MM.1S (cell line): ENCODE measurements at regions not wholly inside any gene's neighbourhood (a gene's known extent, or its start where the extent isn't known, plus 50 kb on each side); places are given as distances from the start of the nearest gene placed in this dataset.

ENCODE experiments used
- DNase-seq: peaks from one replicate; pipeline ENCODE4 v3.0.0-alpha.2; 2015
- H2AFZ ChIP-seq: fragments of 300-600 bp; sonication (generic); 2 replicates; pipeline ENCODE4 v1.6.0; 2016; ENCODE audit warnings: antibody characterized with exemption, low read length
- H3F3A ChIP-seq: fragments of 300-600 bp; sonication (generic); 2 replicates; pipeline ENCODE4 v1.6.1; 2016; ENCODE audit warnings: mild to moderate bottlenecking, antibody characterized with exemption, low read length, moderate library complexity, mixed read lengths; ENCODE audit not compliant: insufficient read depth
- H3K27ac ChIP-seq: fragments of 300-600 bp; sonication (generic); 2 replicates; pipeline ENCODE4 v1.5.1; 2016; ENCODE audit warnings: mild to moderate bottlenecking, low read length
- H3K27me3 ChIP-seq: fragments of 300-600 bp; sonication (generic); replicated peaks from 2 replicates; pipeline ENCODE4 v1.6.0; 2016; ENCODE audit warnings: low read length; ENCODE audit not compliant: insufficient read depth
- H3K36me3 ChIP-seq: fragments of 300-600 bp; sonication (generic); replicated peaks from 2 replicates; pipeline ENCODE4 v1.6.1; 2016; ENCODE audit warnings: mild to moderate bottlenecking, low read length, mixed read lengths; ENCODE audit not compliant: insufficient read depth
- H3K4me1 ChIP-seq: fragments of 300-600 bp; sonication (generic); 2 replicates; pipeline ENCODE4 v1.6.1; 2016; ENCODE audit warnings: low read length, mixed read lengths
- H3K4me2 ChIP-seq: fragments of 300-600 bp; sonication (generic); 2 replicates; pipeline ENCODE4 v1.6.0; 2016; ENCODE audit warnings: low read depth, low read length
- H3K4me3 ChIP-seq: fragments of 300-600 bp; sonication (generic); 2 replicates; pipeline ENCODE4 v1.5.1; 2016; ENCODE audit warnings: low read length, mixed read lengths
- H3K79me2 ChIP-seq: fragments of 300-600 bp; sonication (generic); 2 replicates; pipeline ENCODE4 v1.6.1; 2016; ENCODE audit warnings: mixed run types, low read length, mixed read lengths
- H3K9ac ChIP-seq: fragments of 300-600 bp; sonication (generic); 2 replicates; pipeline ENCODE4 v1.6.1; 2016; ENCODE audit warnings: low read length, mixed read lengths
- H3K9me2 ChIP-seq: fragments of 300-600 bp; sonication (generic); replicated peaks from 2 replicates; pipeline ENCODE4 v1.6.1; 2016; ENCODE audit warnings: mild to moderate bottlenecking, low read length, mixed read lengths; ENCODE audit not compliant: insufficient read depth
- H3K9me3 ChIP-seq: fragments of 300-600 bp; sonication (generic); replicated peaks from 2 replicates; pipeline ENCODE4 v1.6.1; 2016; ENCODE audit warnings: mild to moderate bottlenecking, low read length, mixed read lengths; ENCODE audit not compliant: insufficient read depth
- H4K20me1 ChIP-seq: fragments of 300-600 bp; sonication (generic); 2 replicates; pipeline ENCODE4 v1.6.1; 2016; ENCODE audit warnings: mild to moderate bottlenecking, low read length, moderate library complexity, mixed read lengths; ENCODE audit not compliant: insufficient read depth
- EZH2 ChIP-seq: fragments of 300-600 bp; sonication (generic); optimal IDR thresholded peaks from 2 replicates; pipeline ENCODE3; 2017; ENCODE audit warnings: low read depth, mild to moderate bottlenecking, antibody characterized with exemption, low read length, mixed read lengths
- EZH2phosphoT487 ChIP-seq: fragments of 300-600 bp; sonication (generic); IDR thresholded peaks from 2 replicates; pipeline ENCODE4 v1.6.1; 2018; ENCODE audit warnings: antibody characterized with exemption, low read length
- TF ChIP-seq, protein P1 (sequence below): fragments of 300-600 bp; sonication (generic); IDR thresholded peaks from 2 replicates; pipeline ENCODE4 v1.5.1; 2016; ENCODE audit warnings: antibody characterized with exemption, low read length, mixed read lengths

DNA sequence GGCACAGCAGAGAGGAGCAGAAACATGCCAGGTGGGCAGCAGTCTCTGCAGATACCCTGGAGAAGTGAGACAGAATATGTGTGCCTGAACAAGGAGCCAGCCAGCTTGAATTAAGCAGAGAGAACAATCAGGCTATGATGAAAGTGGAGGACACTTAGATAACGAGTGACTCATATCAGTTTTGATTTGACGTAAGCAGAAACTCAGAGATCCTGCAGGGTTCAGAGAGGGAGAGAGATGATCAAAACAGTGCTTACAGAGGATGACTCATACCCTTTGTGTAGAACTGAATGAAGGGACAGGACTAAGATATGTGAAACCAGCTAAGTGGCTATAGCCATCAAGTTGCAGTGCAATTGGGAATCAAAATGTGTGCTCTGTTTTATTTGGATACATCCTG lies 300.7 kb downstream of the TENT5A start:
- no peaks in the 10 kb centered on the region for H3K36me3 ChIP-seq
- H3K9me3 ChIP-seq, result no peaks in the 10 kb centered on the region
- no peaks in the 10 kb centered on the region for H3K9me2 ChIP-seq
- no peak overlapping the region for H3K4me3 ChIP-seq
- H3K9ac ChIP-seq, result no peak overlapping the region
- H4K20me1 ChIP-seq, result no peaks in the 10 kb centered on the region
- H3K4me1 ChIP-seq, result no peaks in the 10 kb centered on the region
- no peak overlapping the region for H3K4me2 ChIP-seq
- H3K79me2 ChIP-seq, result no peaks in the 10 kb centered on the region
- H2AFZ ChIP-seq, result no peak overlapping the region
- H3K27me3 ChIP-seq, result no peaks in the 10 kb centered on the region
- DNase-seq, result no peak
- TF ChIP-seq, protein P1, sequence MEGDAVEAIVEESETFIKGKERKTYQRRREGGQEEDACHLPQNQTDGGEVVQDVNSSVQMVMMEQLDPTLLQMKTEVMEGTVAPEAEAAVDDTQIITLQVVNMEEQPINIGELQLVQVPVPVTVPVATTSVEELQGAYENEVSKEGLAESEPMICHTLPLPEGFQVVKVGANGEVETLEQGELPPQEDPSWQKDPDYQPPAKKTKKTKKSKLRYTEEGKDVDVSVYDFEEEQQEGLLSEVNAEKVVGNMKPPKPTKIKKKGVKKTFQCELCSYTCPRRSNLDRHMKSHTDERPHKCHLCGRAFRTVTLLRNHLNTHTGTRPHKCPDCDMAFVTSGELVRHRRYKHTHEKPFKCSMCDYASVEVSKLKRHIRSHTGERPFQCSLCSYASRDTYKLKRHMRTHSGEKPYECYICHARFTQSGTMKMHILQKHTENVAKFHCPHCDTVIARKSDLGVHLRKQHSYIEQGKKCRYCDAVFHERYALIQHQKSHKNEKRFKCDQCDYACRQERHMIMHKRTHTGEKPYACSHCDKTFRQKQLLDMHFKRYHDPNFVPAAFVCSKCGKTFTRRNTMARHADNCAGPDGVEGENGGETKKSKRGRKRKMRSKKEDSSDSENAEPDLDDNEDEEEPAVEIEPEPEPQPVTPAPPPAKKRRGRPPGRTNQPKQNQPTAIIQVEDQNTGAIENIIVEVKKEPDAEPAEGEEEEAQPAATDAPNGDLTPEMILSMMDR, result no peak
- TF ChIP-seq EZH2phosphoT487 (no peak), EZH2 (no peak)
- no peak overlapping the region for H3K27ac ChIP-seq
- H3F3A ChIP-seq, result no peaks in the 10 kb centered on the region

DNA sequence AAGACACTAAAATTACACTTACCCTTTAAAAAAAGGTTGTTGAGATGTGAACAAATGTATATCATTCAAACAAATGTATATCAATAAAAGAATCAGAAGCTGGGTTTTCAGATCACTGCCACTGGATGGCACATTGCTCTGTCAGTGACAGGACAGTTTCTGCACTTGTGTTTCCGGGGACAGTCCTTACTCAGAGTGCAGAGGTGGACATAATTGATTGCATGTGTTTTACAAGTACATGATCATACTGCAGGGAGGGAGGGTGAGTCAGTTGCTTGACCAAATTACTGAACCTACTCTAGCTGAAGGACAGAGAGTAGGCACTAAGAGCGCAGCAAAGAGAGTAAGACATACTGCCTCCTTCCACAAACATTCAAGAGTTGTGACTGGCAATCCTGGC lies 302.3 kb downstream of the TENT5A start:
- Histone ChIP-seq H2AFZ (no peak overlapping the region), H3F3A (no peaks in the 10 kb centered on the region), H3K9me3 (no peaks in the 10 kb centered on the region), H3K79me2 (no peaks in the 10 kb centered on the region), H3K27ac (no peak overlapping the region), H3K4me3 (no peak overlapping the region), H4K20me1 (no peaks in the 10 kb centered on the region), H3K36me3 (no peaks in the 10 kb centered on the region), H3K9ac (no peak overlapping the region), H3K4me2 (no peak overlapping the region), H3K27me3 (no peaks in the 10 kb centered on the region), H3K4me1 (no peaks in the 10 kb centered on the region), H3K9me2 (no peaks in the 10 kb centered on the region)
- TF ChIP-seq EZH2, result no peak
- TF ChIP-seq, protein P1, result no peak
- TF ChIP-seq EZH2phosphoT487, result no peak
- DNase-seq, result no peak

DNA sequence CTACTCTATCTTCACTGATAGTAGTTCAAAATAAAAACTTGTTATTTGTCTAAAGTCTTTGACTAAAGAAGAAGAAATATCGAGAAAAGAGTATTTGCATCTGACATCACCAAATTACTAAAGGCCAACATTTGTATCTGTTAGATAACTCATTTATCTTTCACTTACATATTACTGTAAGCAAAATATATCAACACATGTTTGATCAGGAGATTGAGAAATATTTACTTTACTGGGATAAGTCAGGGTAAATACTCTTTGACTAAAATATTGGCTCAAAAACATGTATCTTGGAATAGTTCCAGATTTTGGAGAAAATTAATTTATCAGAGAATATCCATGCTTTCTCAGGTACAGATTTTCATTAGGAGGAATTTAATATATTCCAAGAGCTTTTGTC lies 306.0 kb downstream of the TENT5A start:
- Histone ChIP-seq H3K79me2 (no peaks in the 10 kb centered on the region), H3K27ac (no peak overlapping the region), H3K27me3 (no peaks in the 10 kb centered on the region), H3K4me2 (no peak overlapping the region), H3F3A (no peaks in the 10 kb centered on the region), H2AFZ (no peak overlapping the region), H3K4me1 (no peaks in the 10 kb centered on the region), H3K9ac (no peak overlapping the region), H3K36me3 (no peaks in the 10 kb centered on the region), H3K9me3 (no peaks in the 10 kb centered on the region), H3K9me2 (no peaks in the 10 kb centered on the region), H4K20me1 (no peaks in the 10 kb centered on the region), H3K4me3 (no peak overlapping the region)
- DNase-seq, result no peak
- TF ChIP-seq EZH2phosphoT487 (no peak), EZH2 (no peak)
- TF ChIP-seq, protein P1, result no peak
